GM12865 (cell line): ENCODE measurements at regions not wholly inside any gene's neighbourhood (a gene's known extent, or its start where the extent isn't known, plus 50 kb on each side); places are given as distances from the start of the nearest gene placed in this dataset.

Source experiments
- DNase-seq: peaks from one replicate; pipeline ENCODE4 v3.0.0; 2010; ENCODE audit warnings: low read depth
- H3K4me3 ChIP-seq: 2 replicates; pipeline ENCODE4 v1.5.1; 2011; ENCODE audit warnings: mild to moderate bottlenecking, low read depth, low read length, control low read depth
- TF ChIP-seq, protein P1 (sequence below): IDR thresholded peaks from 2 replicates; pipeline ENCODE4 v1.5.1; 2011; ENCODE audit warnings: low read length, control low read depth, low read depth, inconsistent platforms; ENCODE audit not compliant: insufficient read depth; ENCODE audit errors: missing control alignments

DNA sequence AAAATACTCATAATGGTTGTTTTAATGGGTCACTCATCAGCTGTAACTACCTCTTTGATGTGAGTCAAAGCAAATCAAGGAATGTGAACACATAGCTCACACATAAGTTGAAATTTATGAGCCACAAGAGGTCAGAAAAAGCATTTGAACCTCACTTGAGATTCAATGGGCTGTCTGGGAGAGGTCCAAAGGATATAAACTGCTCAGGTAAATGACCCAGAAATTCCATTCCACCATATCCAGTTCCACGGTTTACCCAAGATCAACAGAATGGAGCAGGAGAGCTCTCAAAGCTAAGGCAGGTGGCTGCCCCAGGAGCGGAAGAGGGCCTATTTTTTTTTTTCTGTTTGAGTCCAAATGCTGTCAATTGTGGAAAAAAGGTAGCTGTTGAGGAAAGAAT is 464.1 kb downstream of the TNS1 start:
- TF ChIP-seq, protein P1, sequence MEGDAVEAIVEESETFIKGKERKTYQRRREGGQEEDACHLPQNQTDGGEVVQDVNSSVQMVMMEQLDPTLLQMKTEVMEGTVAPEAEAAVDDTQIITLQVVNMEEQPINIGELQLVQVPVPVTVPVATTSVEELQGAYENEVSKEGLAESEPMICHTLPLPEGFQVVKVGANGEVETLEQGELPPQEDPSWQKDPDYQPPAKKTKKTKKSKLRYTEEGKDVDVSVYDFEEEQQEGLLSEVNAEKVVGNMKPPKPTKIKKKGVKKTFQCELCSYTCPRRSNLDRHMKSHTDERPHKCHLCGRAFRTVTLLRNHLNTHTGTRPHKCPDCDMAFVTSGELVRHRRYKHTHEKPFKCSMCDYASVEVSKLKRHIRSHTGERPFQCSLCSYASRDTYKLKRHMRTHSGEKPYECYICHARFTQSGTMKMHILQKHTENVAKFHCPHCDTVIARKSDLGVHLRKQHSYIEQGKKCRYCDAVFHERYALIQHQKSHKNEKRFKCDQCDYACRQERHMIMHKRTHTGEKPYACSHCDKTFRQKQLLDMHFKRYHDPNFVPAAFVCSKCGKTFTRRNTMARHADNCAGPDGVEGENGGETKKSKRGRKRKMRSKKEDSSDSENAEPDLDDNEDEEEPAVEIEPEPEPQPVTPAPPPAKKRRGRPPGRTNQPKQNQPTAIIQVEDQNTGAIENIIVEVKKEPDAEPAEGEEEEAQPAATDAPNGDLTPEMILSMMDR, result no peak
- no peak overlapping the region for H3K4me3 ChIP-seq
- no peak for DNase-seq

DNA sequence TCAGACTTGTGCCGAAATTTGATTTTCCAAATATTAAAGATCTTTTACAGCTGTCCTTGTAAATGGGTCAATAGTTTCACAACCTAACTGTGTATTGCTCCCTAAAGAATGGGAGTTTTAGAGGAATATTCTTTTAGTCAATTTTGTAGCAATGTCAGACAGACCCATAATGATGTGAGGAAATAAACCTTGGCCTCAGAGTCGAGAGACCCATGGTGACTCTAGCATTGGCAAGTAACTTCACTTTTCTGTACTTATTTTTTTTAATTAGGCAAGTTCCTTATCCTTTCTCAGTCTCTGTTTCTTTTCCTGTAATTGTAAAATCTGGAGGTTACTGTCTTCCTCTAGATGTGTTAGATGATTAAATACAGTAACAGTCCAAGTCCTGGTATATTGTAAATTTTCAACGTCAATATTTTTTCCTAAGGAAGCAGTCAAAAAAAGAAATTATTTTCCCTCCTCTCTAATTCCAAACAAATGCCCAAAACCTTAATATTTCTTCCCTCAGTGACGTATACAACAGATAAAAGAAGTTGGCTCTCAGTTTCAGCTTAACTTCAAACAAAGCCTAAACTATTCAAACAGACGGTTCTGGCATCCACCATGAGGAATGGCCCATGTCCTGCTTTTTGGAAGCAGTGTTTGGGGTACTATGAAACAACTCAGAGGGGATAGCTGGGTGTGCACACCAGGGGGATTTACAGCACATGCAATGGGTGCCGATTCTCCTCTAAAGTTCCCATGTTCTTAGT is 466.7 kb downstream of the TNS1 start:
- no peak overlapping the region for H3K4me3 ChIP-seq
- no peak for DNase-seq
- TF ChIP-seq, protein P1, result no peak

- H3K4me3 ChIP-seq, result no peak overlapping the region
- DNase-seq, result no peak
- TF ChIP-seq, protein P1, result no peak
These were observed 472.3 kb downstream of the TNS1 start for GRCh38 chr2:217530392-217531090.

GRCh38 chr2:217529271-217529670 is 473.5 kb downstream of the TNS1 start:
- DNase-seq, result no peak
- no peak overlapping the region for H3K4me3 ChIP-seq
- TF ChIP-seq, protein P1, result no peak

DNA sequence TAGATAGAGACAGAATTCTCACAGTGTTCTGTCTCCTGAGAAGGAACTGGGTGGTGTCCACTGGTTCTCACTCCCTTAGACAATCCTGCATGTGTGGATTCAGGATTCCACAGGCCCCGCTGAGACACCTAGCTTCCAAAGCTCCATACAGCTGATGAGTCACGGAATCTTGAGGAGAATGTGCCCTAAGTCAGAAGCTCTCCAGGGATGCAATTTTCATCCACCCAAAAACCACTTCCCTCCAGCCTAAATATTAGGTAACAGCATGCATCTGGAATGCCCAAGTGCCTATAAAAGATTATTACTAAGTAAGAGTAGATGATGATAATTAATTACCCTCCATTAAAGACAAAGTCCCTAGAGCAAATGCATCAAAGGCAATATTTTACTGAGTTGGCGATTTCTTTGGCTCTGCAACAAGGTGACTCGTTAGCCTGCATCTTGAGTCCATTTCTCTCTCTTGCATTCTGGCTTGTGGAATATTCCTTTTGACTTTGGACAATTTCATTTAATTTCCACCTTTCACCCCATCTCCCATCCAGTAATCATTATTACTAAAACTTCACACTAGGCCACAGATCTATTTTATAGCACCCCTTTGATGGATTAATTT is 475.1 kb downstream of the TNS1 start:
- no peak overlapping the region for H3K4me3 ChIP-seq
- DNase-seq, result no peak
- TF ChIP-seq, protein P1, result no peak

DNA sequence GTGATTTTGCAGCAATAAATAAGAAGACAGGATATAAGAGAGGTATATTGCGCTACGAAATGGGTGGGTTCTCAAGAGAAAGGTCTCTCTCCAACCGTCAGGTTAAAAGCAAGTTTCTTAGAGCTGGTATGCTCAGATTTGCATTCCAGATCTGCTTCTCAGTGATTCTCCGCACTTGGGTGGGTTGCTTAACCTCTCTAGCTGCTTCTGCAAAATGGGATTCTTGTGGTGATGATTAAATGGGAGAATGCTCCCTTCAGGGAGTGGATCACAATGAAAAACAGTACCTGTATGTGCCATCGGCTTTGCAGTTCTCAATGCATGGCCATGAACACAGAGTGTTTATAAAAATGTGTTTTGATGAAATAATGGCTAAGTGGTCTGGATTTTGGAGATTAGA is 477.7 kb downstream of the TNS1 start:
- no peak for DNase-seq
- TF ChIP-seq, protein P1, result no peak
- no peak overlapping the region for H3K4me3 ChIP-seq

GRCh38 chr2:217523286-217523685 is 479.5 kb downstream of the TNS1 start:
- TF ChIP-seq, protein P1, result no peak
- no peak overlapping the region for H3K4me3 ChIP-seq
- no peak for DNase-seq
